GM18861 (cell line): ENCODE measurements at regions not wholly inside any gene's neighbourhood (a gene's known extent, or its start where the extent isn't known, plus 50 kb on each side); places are given as distances from the start of the nearest gene placed in this dataset.
"Not testable (repeated sequence)": the region's sequence is repeated elsewhere in the genome, so short reads cannot be mapped to it uniquely, and the experiment has no call there.

Experiments used
- ATAC-seq: cut with Tn5 transposase; IDR thresholded peaks from one replicate; pipeline ENCODE4 v1.9.1; 2021; ENCODE audit not compliant: unreplicated experiment

- ATAC-seq: no peak
Observed at GRCh38 chr4:115187136-115187535, 73.7 kb upstream of the NDST4 start.

DNA sequence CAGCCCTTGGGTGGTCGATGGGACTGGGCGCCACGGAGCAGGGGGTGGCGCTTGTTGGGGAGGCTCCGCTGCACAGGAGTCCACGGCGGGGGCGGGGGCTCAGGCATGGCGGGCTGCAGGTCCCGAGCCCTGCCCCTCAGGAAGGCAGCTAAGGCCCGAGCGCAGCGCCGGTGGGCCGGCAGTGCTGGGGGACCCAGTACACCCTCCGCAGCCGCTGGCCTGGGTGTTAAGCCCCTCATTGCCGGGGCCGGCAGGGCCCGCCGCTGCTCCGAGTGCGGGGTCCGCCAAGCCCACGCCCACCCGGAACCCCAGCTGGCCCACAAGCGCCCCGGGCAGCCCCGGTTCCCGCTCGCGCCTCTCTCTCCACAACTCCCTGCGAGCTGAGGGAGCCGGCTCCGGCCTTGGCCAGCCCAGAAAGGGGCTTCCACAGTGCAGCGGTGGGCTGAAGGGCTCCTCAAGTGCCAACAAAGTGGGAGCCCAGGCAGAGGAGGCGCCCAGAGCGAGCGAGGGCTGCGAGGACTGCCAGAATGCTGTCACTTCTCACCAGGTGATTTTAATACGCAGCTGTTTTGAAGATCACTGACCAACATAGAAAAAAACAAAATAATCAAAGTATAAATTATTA is 66.1 kb upstream of the NDST4 start:
- not testable (repeated sequence) for ATAC-seq

DNA sequence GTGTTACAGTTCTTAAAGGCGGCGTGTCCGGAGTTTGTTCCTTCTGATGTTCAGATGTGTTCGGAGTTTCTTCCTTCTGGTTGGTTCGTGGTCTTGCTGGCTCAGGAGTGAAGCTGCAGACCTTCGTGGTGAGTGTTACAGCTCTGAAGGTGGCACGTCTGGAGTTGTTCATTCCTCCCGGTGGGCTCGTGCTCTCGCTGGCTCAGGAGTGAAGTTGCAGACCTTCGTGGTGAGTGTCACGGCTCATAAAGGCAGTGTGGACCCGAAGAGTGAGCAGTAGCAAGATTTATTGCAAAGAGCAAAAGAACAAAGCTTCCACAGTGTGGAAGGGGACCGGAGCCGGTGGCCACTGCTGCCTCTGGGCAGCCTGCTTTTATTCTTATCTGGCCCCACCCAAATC is 65.3 kb upstream of the NDST4 start:
- ATAC-seq: not testable (repeated sequence)

- no peak for ATAC-seq
Observed at GRCh38 chr4:115171220-115171619, 57.8 kb upstream of the NDST4 start.

DNA sequence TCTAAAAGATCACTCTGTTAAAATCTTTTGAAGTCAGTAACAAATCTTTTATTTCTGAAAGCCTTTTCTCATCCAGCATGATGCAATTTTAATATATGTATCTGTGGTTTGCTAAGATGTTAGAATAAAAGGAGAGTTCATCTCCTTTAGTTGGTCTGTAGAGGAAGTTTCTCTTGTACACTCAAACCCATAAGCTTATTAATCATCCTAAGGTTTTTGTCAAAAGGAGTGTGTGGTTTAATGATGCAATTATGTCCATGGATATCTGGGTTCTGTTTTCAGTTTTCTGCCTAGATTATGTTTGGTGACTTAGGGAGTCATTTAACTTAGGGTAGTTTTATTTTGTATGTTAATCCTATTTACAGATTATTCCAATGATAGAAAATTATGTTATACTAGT is 52.1 kb upstream of the NDST4 start:
- no peak for ATAC-seq
